HG03175 (cell line): ENCODE measurements at regions not wholly inside any gene's neighbourhood (a gene's known extent, or its start where the extent isn't known, plus 50 kb on each side); places are given as distances from the start of the nearest gene placed in this dataset.

Source experiments
- ATAC-seq: cut with Tn5 transposase; IDR thresholded peaks from one replicate; pipeline ENCODE4 v1.9.1; 2021; ENCODE audit warnings: mild to moderate bottlenecking, moderate library complexity; ENCODE audit not compliant: unreplicated experiment

DNA sequence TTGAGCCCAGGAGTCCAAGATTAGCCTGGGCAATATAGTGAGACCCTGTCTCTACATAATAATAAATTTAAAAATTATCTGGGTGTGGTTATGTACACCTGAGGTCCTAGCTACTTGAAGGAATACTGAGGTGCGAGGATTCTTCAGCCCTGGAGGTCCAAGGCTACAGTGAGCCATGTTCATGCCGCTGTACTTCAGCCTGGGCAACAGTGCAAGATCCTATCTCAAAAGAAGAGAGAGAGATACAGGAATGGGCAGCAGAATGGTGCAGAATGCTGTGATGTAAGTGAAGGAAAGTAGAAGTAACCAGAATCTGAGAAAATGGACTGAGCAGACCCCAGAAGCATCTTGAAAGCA lies 62.7 kb upstream of the EXOC4 start:
- ATAC-seq: no peak

DNA sequence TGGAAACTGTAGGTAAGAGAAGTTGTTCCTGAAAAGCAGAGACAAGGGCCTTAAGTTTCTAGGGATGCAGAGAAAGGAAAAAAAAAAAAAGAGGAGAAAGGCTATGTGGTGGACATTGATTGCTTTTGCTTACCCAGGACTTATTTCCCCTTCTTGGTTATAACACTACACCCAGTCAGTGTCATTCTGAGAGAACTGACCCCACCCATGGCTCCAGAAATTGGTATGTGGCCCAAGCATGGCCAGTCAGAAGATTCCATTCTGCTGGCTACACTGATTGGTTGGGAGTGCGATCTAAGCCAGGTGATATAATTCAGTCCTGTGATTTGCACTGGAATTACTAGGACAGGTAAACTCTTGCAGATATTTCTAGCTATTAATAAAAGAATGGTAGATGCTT lies 62.2 kb upstream of the EXOC4 start:
- ATAC-seq: no peak

DNA sequence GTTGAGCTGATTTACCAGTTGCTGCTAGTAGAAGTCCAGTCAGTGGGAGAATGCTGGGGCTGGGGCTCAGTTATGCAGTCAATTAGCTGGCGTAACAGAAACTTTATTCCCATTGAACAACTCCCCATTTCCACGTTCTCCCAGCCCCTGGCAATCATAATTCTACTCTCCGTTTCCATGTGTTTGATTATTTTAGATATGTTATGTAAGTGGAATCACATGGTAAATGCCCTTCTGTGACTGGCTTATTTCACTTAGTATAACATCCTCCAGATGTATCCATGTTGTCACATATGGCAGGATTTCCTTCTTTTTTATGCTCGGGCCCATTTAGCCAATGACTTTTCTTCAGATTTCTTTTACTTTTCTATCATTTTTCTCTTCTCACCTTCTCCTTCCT lies 61.1 kb upstream of the EXOC4 start:
- ATAC-seq: no peak

DNA sequence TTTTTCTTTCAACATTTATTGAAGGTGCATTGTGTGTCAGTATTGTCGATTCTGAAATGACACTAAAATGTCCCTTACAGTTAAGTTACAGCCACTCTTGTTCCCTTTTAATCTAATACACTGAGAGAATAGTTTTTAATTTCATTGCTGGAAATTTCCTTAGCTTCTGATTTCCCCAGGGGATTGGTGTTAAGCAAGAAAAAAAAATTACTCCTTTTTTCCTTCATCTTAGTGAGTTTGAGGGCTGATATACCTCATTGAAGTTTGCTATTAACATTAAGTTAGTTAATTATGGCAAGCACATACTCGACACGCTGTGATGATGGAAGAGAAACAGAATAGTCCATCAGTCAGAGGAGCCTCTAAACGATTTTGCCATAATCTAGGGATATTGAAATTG lies 57.0 kb upstream of the EXOC4 start:
- ATAC-seq: no peak

DNA sequence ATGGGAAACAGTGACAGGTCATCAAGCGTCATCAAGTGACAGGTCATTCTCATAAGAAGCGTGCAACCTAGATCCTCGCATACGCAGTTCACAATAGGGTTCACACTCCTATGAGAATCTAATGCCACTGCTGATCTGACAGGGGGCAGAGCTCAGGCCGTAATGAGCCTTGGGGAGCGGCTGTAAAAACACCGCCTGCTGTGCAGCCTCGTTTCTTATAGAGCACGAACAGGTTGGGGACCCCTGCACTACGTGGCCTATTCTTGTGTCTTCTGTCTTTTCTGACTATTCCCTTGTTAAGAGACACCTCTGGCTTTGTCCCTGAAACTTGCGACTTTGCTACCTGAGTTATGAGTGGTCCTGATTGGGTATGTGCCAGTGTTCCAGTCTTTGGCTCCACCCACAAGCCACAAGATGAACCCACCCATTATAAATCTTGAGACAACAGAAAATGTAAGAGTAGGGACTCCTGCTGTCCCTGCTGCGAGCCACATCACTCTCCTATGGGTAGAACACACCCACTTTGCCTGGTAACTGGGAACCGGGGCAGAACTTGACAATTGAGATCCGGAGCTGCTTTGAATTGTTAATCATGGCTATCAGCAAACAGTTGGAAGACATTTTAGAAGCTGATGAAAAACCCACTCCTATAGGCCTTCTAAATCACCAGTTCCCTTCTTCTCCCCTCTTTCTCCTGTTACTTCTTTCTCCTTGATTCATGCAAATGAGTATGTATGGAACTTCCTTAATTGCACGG lies 55.8 kb upstream of the EXOC4 start:
- no peak for ATAC-seq

DNA sequence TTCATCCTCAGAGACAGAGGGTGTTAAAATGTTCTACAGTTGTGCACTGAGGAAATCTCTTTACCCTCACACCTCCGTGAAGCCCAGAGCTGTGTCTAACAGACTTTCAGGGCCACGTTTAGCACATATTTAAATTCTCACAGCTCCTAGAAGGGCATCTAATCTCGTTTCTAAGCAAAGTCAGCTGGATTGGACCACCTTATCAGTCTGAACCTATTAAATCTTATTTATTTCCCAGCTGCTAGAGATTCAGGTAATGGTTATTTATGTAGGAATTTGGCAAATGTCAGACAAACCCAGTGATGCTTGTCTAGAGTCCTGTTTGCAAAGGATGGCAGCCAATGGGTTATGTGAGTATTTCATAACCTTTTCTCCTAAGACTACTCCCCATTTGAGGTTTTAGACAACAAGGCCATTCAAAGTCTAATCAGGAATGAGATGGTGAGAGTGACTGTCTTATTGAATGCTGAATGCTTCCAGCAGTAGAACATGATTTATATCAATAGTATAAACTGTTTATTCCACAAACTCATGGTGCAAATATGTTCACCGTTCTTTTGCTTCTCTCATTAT lies 54.8 kb upstream of the EXOC4 start:
- ATAC-seq: no peak

DNA sequence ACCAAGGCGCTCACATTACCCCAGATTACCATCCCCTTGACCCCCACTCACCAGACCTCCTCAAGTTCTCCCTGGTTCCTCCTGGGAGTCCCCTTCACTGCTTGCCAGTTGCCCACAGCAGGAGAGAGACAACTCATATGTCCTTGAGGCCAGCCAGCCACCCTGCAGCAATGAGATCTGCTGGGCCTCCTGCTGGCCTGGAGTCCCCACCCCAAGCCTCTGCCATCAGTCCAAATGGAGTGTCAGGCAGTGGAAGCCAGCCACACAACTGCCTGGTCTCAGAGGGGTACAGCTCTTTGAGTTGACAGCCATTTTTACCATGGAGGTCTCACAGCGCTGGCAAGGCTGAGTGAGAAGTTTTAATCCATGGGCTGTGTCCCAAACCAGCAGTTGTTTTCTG lies 53.0 kb upstream of the EXOC4 start:
- no peak for ATAC-seq

DNA sequence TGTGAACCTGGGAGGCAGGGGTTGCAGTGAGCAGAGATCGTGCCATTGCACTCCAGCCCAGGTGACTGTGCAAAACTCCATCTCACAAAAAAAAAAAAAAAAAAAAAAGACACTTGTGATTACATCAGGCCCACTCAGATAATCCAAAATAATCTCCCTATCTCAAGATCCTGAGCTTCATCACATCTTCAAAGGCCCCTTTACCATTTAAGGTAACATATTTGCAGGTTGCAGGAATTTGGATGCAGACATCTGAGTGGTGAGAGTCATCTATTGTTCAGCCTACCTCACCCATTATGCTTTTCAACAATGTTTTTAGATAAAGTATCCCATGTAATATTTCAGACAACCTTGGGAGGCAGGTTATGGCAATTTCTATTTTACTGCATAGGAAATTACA lies 51.4 kb upstream of the EXOC4 start:
- ATAC-seq: no peak

DNA sequence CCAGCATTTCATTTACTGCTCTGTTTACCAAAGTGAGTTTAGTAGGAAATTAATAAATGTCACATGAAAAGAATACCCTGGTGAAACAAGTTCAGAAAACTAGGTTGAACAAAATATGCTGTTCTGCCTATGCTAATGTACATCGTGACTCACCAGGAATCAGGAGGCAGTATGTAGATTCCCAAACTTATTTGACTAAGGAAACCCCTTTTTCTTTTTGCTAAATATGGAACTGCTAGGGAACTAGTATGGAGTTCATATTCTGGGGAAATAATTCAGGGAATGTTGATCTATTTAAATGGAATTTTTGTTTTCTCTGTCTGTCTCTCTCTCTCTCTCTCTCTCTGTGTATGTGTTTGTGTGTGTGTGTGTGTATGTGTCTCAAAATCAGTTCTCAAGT lies 49.9 kb upstream of the EXOC4 start:
- ATAC-seq: no peak
